GM12891 (cell line): ENCODE measurements at regions not wholly inside any gene's neighbourhood (a gene's known extent, or its start where the extent isn't known, plus 50 kb on each side); places are given as distances from the start of the nearest gene placed in this dataset.
"Not testable (repeated sequence)": the region's sequence is repeated elsewhere in the genome, so short reads cannot be mapped to it uniquely, and the experiment has no call there.

Source experiments
- DNase-seq: peaks from one replicate; pipeline ENCODE4 v3.0.0; 2011; ENCODE audit warnings: low spot score; ENCODE audit not compliant: insufficient read length
- FAIRE-seq: peaks from 2 replicates; lab custom pipeline; 2011; peaks lifted over from hg19 to GRCh38; lab: Jason Lieb, UNC
- PAX5 ChIP-seq: IDR thresholded peaks from 2 replicates; pipeline ENCODE4 v1.6.1; 2011; ENCODE audit warnings: low read length, moderate library complexity, mild to moderate bottlenecking; ENCODE audit not compliant: insufficient read depth, severe bottlenecking
- POLR2A ChIP-seq: IDR thresholded peaks from 2 replicates; pipeline ENCODE4 v1.6.1; 2011; ENCODE audit warnings: low read depth, low read length, control low read depth
- POLR2AphosphoS5 ChIP-seq: IDR thresholded peaks from 2 replicates; pipeline ENCODE4 v1.6.1; 2011; ENCODE audit warnings: low read depth, low read length, control low read depth
- POU2F2 ChIP-seq: IDR thresholded peaks from 2 replicates; pipeline ENCODE4 v1.6.1; 2011; ENCODE audit warnings: low read depth, mild to moderate bottlenecking, control low read depth, low read length, moderate library complexity
- SPI1 ChIP-seq: IDR thresholded peaks from 2 replicates; pipeline ENCODE4 v1.6.1; 2011; ENCODE audit warnings: low read depth, low read length, control low read depth
- TAF1 ChIP-seq: IDR thresholded peaks from 2 replicates; pipeline ENCODE4 v1.6.1; 2011; ENCODE audit warnings: low read depth, low read length, control low read depth

GRCh38 chr16:22436823-22437652 lies 62.6 kb upstream of the CDR2 start:
- TF ChIP-seq POLR2AphosphoS5 (peak; percentile 67), POLR2A (peak; percentile 74), TAF1 (peak; percentile 62), POU2F2 (0 out of 2 replicates have a peak, but pooled peaks have one; percentile 45)
- not testable (repeated sequence) for FAIRE-seq
- peak; percentile 42 for DNase-seq

DNA sequence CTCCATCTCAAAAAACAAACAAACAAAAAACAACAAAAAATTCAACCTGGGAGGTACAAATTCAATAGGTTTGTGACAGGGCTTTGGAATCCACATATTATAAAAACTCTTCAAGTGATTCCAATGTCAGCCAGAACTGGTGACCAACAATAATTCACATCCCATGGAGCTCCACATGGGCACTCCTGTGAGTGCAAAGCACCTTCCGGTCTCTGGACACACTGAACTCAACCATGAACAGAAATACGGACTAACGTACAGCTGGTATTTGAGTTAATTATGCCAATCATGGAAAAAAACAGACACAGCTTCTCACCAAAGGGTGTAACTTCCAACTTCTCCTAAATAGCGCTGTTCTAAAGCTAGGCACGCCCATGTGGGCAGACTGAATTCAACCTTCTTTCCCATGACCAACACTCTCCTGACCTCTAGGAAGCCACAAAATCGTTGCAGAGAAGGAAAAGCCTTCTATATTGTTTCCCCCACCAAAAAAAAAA lies 62.0 kb upstream of the CDR2 start:
- not testable (repeated sequence) for DNase-seq, FAIRE-seq

GRCh38 chr16:22431314-22431713 lies 56.9 kb upstream of the CDR2 start:
- DNase-seq, FAIRE-seq: not testable (repeated sequence)

- FAIRE-seq (no peak), DNase-seq (no peak)
- TF ChIP-seq TAF1 (no peak), POLR2A (no peak), POLR2AphosphoS5 (no peak), PAX5 (no peak), POU2F2 (no peak), SPI1 (no peak)
Observed at GRCh38 chr16:22428654-22429053, 54.2 kb upstream of the CDR2 start.

DNA sequence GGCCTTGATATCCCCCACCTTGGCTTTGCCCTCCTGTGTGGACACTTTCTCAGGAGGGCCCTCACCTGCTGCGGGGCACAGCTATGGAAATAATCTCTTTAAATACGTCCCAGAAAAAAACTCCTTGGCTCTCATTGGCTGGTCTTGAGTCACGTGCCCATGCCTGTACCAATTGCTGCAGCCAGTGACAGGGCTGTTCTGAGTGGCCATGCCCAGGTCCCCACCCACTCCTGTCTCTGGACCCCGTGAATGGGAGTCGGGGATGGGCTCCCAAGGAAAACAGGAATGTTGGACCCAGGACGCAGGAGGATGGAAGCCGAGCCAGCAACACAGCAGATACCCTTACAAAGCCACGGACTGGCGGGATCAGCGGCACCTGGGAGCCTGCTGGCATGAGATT lies 53.1 kb upstream of the CDR2 start:
- DNase-seq, result no peak
- no peak for FAIRE-seq
- no peak for TF ChIP-seq TAF1
- TF ChIP-seq POU2F2, result no peak
- TF ChIP-seq SPI1, result no peak
- no peak for TF ChIP-seq POLR2AphosphoS5
- TF ChIP-seq PAX5, result no peak
- TF ChIP-seq POLR2A, result no peak

GRCh38 chr16:22425847-22426246 lies 51.4 kb upstream of the CDR2 start:
- FAIRE-seq, result no peak
- TF ChIP-seq POLR2A, result no peak
- TF ChIP-seq TAF1, result no peak
- TF ChIP-seq SPI1, result no peak
- TF ChIP-seq POLR2AphosphoS5, result no peak
- TF ChIP-seq PAX5, result no peak
- TF ChIP-seq POU2F2, result no peak
- no peak for DNase-seq

DNA sequence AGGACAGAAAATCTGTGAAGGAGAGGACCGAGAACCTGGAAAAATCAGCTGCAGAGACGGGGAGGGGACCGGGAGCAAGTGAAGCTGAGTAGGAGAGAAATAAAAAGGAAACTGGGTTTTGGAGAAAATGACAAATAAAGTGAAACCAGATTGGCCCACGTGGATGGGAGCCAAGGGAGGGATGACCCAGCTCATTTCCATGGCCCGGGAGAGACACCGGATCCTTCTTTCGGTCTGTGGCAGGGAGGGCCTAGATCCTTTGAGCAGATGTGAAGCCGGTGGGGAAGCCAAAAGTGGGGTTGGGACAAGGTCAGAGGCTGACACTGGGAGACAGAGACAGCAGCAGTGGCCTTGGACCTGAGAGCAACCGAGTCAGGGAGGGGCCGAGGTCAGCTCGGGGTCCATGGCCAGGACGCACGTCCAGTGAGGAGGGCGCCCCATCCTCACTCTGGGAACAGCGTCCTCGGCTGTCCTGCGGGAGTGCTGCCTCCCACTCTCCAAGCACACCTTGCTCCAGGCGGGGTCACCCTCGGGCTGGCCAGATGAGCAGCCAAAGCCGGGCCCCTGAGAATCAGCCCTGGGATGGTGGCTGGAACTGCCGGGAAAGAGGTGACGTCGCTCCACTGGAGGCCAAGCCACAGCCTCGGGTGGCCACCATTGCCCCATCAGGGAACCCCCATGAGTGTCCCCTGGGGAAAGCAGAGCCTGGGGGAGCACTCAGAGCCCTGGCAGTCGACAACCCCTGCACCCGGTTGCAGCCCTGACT lies 50.8 kb upstream of the CDR2 start:
- DNase-seq, result no peak

GRCh38 chr16:22424161-22424937 lies 49.9 kb upstream of the CDR2 start:
- FAIRE-seq (no peak), DNase-seq (no peak)
- no peak for TF ChIP-seq POU2F2
- TF ChIP-seq POLR2AphosphoS5, result no peak; the same call in 1 of the 2 replicates
- no peak for TF ChIP-seq PAX5
- TF ChIP-seq SPI1, result no peak
- TF ChIP-seq POLR2A, result no peak
- TF ChIP-seq TAF1, result no peak

More for the DNA sequence above, 50.8 kb upstream of the CDR2 start:
- no peak for FAIRE-seq
- TF ChIP-seq TAF1, result no peak
- TF ChIP-seq POU2F2, result no peak
- TF ChIP-seq SPI1, result no peak
- no peak for TF ChIP-seq POLR2A
- TF ChIP-seq POLR2AphosphoS5, result no peak
- TF ChIP-seq PAX5, result no peak
